ENCODE measurements at regions not wholly inside any gene's neighbourhood (a gene's known extent, or its start where the extent isn't known, plus 50 kb on each side); places are given as distances from the start of the nearest gene placed in this dataset.
A peak's percentile ranks its signal among the peaks of the same experiment; 100 is the strongest.

- Histone ChIP-seq H3K27me3 (ENCODE audit: low read depth) (no peaks in the 10 kb centered on the region), H3K27ac (no peak overlapping the region), H3K4me3 (no peak overlapping the region), H3K36me3 (no peaks in the 10 kb centered on the region), H3K4me1 (no peaks in the 10 kb centered on the region), H3K9me3 (no peaks in the 10 kb centered on the region)
- ATAC-seq (peak; percentile 35 to 50), DNase-seq (no peak)
- TF ChIP-seq CTCF (IDR thresholded peaks at IDR 0.05): peak; percentile 42
- intact Hi-C loops (cut with DNase I): no loop called here
Observed at GRCh38 chr6:139927236-139927635, 552.8 kb upstream of the CITED2 start.

- DNase-seq: no peak
- H3K9me3 ChIP-seq: no peaks in the 10 kb centered on the region
- no peak overlapping the region for H3K27ac ChIP-seq
- no peak for ATAC-seq
- H3K4me3 ChIP-seq: no peak overlapping the region
- TF ChIP-seq CTCF (IDR thresholded peaks at IDR 0.05): no peak
- intact Hi-C loops (cut with DNase I): no loop called here
- no peaks in the 10 kb centered on the region for H3K4me1 ChIP-seq
- no peaks in the 10 kb centered on the region for H3K36me3 ChIP-seq
- no peaks in the 10 kb centered on the region for H3K27me3 ChIP-seq (ENCODE audit: low read depth)
Observed at GRCh38 chr6:139926711-139927110, 552.3 kb upstream of the CITED2 start.

GRCh38 chr6:139925894-139926641 lies 551.6 kb upstream of the CITED2 start:
- Histone ChIP-seq H3K4me3 (no peak overlapping the region), H3K27ac (no peak overlapping the region), H3K36me3 (no peaks in the 10 kb centered on the region), H3K27me3 (ENCODE audit: low read depth) (no peaks in the 10 kb centered on the region), H3K4me1 (no peaks in the 10 kb centered on the region), H3K9me3 (no peaks in the 10 kb centered on the region)
- no peak for DNase-seq
- no peak for TF ChIP-seq CTCF (IDR thresholded peaks at IDR 0.05)
- intact Hi-C loops (cut with DNase I): no loop called here
- ATAC-seq: no peak

DNA sequence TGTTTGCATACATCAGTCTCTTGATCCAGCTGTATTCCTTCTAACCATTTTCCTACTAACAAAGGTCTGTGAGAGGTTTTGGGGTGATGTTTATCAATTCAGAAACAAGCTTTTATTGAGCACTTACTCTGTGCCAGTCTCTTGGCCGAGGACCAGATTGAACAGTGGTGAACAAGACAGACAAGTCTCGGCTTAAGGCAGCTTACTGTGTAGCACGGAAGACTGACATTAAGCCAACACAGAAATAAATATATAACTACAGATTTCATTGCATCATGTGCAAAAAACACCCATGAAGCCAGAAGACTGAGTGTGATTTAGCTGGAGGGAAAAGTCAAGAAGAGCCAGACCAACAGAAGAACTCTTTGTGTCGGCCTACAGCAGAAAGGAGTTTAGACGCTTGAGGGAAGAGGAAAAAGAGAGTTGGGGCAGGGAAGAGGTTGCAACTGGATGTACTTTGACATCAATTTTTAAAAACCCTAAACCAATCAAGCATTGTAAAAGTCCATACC lies 549.6 kb upstream of the CITED2 start:
- Histone ChIP-seq H3K27ac (no peak overlapping the region), H3K27me3 (ENCODE audit: low read depth) (no peaks in the 10 kb centered on the region), H3K4me1 (no peaks in the 10 kb centered on the region), H3K9me3 (no peaks in the 10 kb centered on the region), H3K4me3 (no peak overlapping the region), H3K36me3 (no peaks in the 10 kb centered on the region)
- TF ChIP-seq CTCF (IDR thresholded peaks at IDR 0.05): no peak
- ATAC-seq (no peak), DNase-seq (no peak)
- intact Hi-C loops (cut with DNase I): no loop called here

GRCh38 chr6:139922236-139922635 lies 547.8 kb upstream of the CITED2 start:
- H3K36me3 ChIP-seq: no peaks in the 10 kb centered on the region
- H3K9me3 ChIP-seq: no peaks in the 10 kb centered on the region
- no peaks in the 10 kb centered on the region for H3K27me3 ChIP-seq (ENCODE audit: low read depth)
- no peak overlapping the region for H3K4me3 ChIP-seq
- H3K27ac ChIP-seq: no peak overlapping the region
- no peak for DNase-seq
- no peak for TF ChIP-seq CTCF (IDR thresholded peaks at IDR 0.05)
- intact Hi-C loops (cut with DNase I): no loop called here
- H3K4me1 ChIP-seq: no peaks in the 10 kb centered on the region
- no peak for ATAC-seq

All from lower lobe of right lung (tissue), 2 donors.